IPS-15b (cell line): ENCODE measurements at regions not wholly inside any gene's neighbourhood (a gene's known extent, or its start where the extent isn't known, plus 50 kb on each side); places are given as distances from the start of the nearest gene placed in this dataset.

Experiments
- H3K27me3 ChIP-seq: one replicate; pipeline ENCODE4 v1.6.1; 2013; ENCODE audit warnings: low read length; ENCODE audit not compliant: control insufficient read depth, insufficient read depth
- H3K36me3 ChIP-seq: one replicate; pipeline ENCODE4 v1.6.1; 2013; ENCODE audit warnings: low read length; ENCODE audit not compliant: control insufficient read depth, insufficient read depth
- H3K4me1 ChIP-seq: one replicate; pipeline ENCODE4 v1.6.1; 2013; ENCODE audit warnings: mild to moderate bottlenecking, low read length; ENCODE audit not compliant: control insufficient read depth, insufficient read depth
- H3K4me3 ChIP-seq: one replicate; pipeline ENCODE4 v1.5.1; 2013; ENCODE audit warnings: low read depth, low read length
- H3K9ac ChIP-seq: one replicate; pipeline ENCODE4 v1.6.1; 2013; ENCODE audit warnings: low read depth, mild to moderate bottlenecking, low read length
- H3K9me3 ChIP-seq: one replicate; pipeline ENCODE4 v1.6.1; 2013; ENCODE audit warnings: mild to moderate bottlenecking, low read length; ENCODE audit not compliant: control insufficient read depth, insufficient read depth

- Histone ChIP-seq H3K9ac (no peak overlapping the region), H3K4me1 (no peaks in the 10 kb centered on the region)
Observed at GRCh38 chr9:84189904-84190303, 150.7 kb downstream of the SLC28A3 start.

GRCh38 chr9:84190411-84190810 lies 150.1 kb downstream of the SLC28A3 start:
- Histone ChIP-seq H3K27me3 (peaks cover 2% of the 10 kb centered on the region), H3K4me1 (no peaks in the 10 kb centered on the region), H3K4me3 (no peak overlapping the region), H3K36me3 (no peaks in the 10 kb centered on the region), H3K9me3 (no peaks in the 10 kb centered on the region), H3K9ac (no peak overlapping the region)

More at GRCh38 chr9:84189904-84190303, 150.7 kb downstream of the SLC28A3 start:
- Histone ChIP-seq H3K27me3 (peaks cover 2% of the 10 kb centered on the region), H3K9me3 (no peaks in the 10 kb centered on the region), H3K4me3 (no peak overlapping the region), H3K36me3 (no peaks in the 10 kb centered on the region)

- H3K9ac ChIP-seq: no peak overlapping the region
- no peak overlapping the region for H3K4me3 ChIP-seq
- H3K9me3 ChIP-seq: no peaks in the 10 kb centered on the region
- H3K4me1 ChIP-seq: no peaks in the 10 kb centered on the region
- H3K36me3 ChIP-seq: no peaks in the 10 kb centered on the region
- no peaks in the 10 kb centered on the region for H3K27me3 ChIP-seq
Observed at GRCh38 chr9:84206801-84207370, 133.7 kb downstream of the SLC28A3 start.

GRCh38 chr9:84207491-84207951 lies 133.0 kb downstream of the SLC28A3 start:
- Histone ChIP-seq H3K4me1 (no peaks in the 10 kb centered on the region), H3K9ac (no peak overlapping the region), H3K27me3 (no peaks in the 10 kb centered on the region), H3K36me3 (no peaks in the 10 kb centered on the region), H3K4me3 (no peak overlapping the region), H3K9me3 (no peaks in the 10 kb centered on the region)

GRCh38 chr9:84212246-84212645 lies 128.3 kb downstream of the SLC28A3 start:
- Histone ChIP-seq H3K9me3 (no peaks in the 10 kb centered on the region), H3K36me3 (no peaks in the 10 kb centered on the region), H3K4me3 (no peak overlapping the region), H3K4me1 (no peaks in the 10 kb centered on the region), H3K27me3 (no peaks in the 10 kb centered on the region), H3K9ac (no peak overlapping the region)

- Histone ChIP-seq H3K36me3 (no peaks in the 10 kb centered on the region), H3K9ac (no peak overlapping the region), H3K27me3 (no peaks in the 10 kb centered on the region), H3K4me3 (no peak overlapping the region), H3K9me3 (no peaks in the 10 kb centered on the region), H3K4me1 (no peaks in the 10 kb centered on the region)
Observed at GRCh38 chr9:84212982-84213381, 127.6 kb downstream of the SLC28A3 start.

GRCh38 chr9:84216151-84216550 lies 124.4 kb downstream of the SLC28A3 start:
- no peaks in the 10 kb centered on the region for H3K36me3 ChIP-seq
- no peak overlapping the region for H3K4me3 ChIP-seq
- H3K9ac ChIP-seq: no peak overlapping the region
- H3K9me3 ChIP-seq: no peaks in the 10 kb centered on the region
- no peaks in the 10 kb centered on the region for H3K27me3 ChIP-seq
- no peaks in the 10 kb centered on the region for H3K4me1 ChIP-seq

GRCh38 chr9:84218322-84218721 lies 122.2 kb downstream of the SLC28A3 start:
- Histone ChIP-seq H3K9ac (no peak overlapping the region), H3K27me3 (no peaks in the 10 kb centered on the region), H3K4me3 (no peak overlapping the region), H3K9me3 (peaks cover 5% of the 10 kb centered on the region), H3K4me1 (no peaks in the 10 kb centered on the region), H3K36me3 (no peaks in the 10 kb centered on the region)

GRCh38 chr9:84224246-84224645 lies 116.3 kb downstream of the SLC28A3 start:
- Histone ChIP-seq H3K27me3 (no peaks in the 10 kb centered on the region), H3K9me3 (peaks cover 5% of the 10 kb centered on the region), H3K36me3 (no peaks in the 10 kb centered on the region), H3K4me1 (peaks cover 5% of the 10 kb centered on the region), H3K4me3 (no peak overlapping the region), H3K9ac (no peak overlapping the region)
